LNCaP clone FGC (cell line): ENCODE measurements at regions not wholly inside any gene's neighbourhood (a gene's known extent, or its start where the extent isn't known, plus 50 kb on each side); places are given as distances from the start of the nearest gene placed in this dataset.

ENCODE experiments used
- DNase-seq: peaks from one replicate; pipeline ENCODE4 v3.0.0-alpha.2; 2011; ENCODE audit warnings: low read depth
- H3K4me3 ChIP-seq: 2 replicates; pipeline ENCODE4 v1.5.1; 2011; ENCODE audit warnings: mild to moderate bottlenecking, low read depth, low read length, control low read depth
- TF ChIP-seq, protein P1 (sequence below): IDR thresholded peaks from 2 replicates; pipeline ENCODE4 v1.5.1; 2012; ENCODE audit warnings: mild to moderate bottlenecking; ENCODE audit not compliant: control insufficient read depth, insufficient read depth; ENCODE audit errors: extremely low read depth

DNA sequence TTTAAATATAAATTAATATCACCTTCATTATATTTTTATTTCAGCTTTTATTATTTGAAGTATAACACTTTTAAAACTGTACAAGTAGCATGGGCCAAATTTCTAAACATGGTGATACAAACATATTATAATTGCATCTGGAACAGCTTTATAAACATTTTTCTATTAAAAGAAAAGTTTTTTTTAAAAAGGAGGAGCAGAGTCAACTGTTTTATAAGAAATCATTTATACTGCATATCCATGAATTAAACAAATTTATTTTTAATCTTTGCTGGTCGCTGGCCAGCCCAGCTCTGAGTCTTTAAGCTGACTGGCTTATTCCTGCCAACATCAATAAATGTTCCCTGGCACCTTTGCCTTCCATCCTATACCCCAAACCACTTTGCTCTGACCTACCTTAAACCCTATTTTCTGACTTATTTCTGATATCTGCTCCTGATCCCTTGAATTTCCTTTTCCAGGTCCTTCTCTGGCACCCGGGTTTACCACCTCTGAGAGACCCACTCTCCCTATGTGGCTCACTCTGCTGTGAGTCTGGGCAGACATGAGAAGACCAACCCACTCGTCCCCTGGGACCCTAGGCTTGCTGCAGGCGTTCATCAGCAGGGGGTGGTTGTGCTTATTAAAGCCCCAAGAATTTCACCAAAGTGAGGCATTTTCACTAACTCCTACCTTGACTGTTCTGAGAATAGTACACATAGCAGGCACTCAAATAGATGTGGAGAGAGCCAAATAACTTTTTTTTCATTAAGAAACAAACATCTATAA, 220.3 kb downstream of the KLF12 start:
- no peak for DNase-seq
- TF ChIP-seq, protein P1, sequence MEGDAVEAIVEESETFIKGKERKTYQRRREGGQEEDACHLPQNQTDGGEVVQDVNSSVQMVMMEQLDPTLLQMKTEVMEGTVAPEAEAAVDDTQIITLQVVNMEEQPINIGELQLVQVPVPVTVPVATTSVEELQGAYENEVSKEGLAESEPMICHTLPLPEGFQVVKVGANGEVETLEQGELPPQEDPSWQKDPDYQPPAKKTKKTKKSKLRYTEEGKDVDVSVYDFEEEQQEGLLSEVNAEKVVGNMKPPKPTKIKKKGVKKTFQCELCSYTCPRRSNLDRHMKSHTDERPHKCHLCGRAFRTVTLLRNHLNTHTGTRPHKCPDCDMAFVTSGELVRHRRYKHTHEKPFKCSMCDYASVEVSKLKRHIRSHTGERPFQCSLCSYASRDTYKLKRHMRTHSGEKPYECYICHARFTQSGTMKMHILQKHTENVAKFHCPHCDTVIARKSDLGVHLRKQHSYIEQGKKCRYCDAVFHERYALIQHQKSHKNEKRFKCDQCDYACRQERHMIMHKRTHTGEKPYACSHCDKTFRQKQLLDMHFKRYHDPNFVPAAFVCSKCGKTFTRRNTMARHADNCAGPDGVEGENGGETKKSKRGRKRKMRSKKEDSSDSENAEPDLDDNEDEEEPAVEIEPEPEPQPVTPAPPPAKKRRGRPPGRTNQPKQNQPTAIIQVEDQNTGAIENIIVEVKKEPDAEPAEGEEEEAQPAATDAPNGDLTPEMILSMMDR: no peak
- H3K4me3 ChIP-seq: no peak overlapping the region

DNA sequence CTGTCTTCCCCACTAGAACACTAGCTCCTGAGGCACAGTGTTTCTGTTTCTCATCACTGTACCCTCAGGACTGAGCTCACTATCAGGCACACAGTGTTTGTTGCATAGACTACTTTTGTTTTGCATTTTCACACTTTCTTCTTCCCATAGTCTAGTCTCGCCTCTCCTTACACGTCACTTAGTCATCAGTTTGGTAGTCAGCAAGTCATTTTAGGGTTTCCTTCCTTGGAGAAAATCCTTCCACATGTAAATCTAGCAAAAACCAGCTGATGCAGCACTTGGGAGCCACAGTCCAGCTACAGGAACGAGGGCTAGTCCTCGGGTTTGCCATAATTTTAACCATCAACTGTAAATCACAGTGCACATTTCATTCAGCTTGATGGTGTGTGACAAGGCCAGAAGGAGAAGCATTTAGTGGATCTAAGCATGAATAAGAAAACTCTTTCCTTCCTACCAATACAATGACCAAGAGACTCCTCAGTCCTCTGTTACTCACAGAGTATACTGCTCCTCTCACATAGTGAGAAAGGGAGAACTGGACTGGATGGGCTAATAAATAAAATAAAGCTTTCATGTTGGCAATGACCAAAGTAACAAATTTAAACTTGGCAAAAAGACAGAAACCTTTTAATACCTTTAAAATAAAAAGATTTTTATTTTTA, 221.0 kb downstream of the KLF12 start:
- no peak for DNase-seq
- TF ChIP-seq, protein P1: no peak
- H3K4me3 ChIP-seq: no peak overlapping the region

DNA sequence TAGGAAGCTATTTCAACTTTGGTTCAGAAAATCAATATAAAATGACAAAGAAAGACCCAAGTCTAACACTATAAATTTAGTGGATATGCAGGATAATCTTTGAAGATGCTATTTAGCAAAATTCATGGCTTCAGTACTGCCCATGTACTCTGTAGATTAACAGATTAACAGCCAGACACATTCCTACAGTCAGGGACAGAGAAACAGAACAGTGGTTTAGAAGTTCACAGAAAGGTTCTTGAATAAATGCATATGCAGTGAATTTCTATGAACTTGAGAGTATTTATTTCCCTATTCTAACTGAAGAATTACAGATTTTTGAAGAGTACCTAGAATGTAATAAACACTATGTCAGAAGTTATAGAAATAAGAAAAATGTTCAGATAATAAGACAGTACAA, 222.8 kb downstream of the KLF12 start:
- no peak for DNase-seq
- no peak overlapping the region for H3K4me3 ChIP-seq
- TF ChIP-seq, protein P1: no peak

DNA sequence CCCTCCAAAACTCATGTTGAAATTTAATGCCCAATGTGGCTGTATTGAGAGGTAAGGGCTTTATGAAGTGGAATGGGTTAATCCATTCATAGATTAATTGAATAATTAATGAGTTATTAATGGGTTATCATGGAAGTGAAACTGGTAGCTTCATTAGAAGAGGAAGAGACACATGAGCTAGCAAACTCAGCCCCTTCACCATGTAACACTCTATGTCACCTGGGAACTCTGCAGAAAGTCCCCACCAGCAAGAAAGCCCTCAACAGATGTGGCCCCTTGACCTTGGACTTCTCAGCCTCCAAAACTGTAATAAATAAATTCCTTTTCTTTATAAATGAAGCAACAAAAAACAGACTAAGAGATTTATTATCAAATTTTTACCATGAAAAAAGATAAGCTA, 223.5 kb downstream of the KLF12 start:
- H3K4me3 ChIP-seq: no peak overlapping the region
- no peak for DNase-seq
- TF ChIP-seq, protein P1: no peak

DNA sequence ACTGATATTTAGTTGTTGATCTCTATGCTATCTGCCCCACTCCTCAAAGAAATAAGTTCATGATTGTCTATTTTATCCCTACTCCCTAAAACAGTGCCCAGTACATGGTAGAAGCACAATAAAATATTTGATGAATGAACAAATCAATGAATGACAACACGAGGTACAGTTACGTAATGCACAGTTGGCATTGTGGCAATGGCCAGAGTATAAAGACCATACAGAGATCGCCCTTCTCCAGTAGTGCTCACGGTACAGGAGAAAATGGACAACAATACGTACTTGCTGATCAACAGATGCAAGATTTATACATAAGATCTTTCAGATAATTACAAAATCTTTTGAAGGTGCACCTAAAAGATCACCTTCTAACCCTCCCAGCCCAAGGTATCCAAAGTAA, 225.4 kb downstream of the KLF12 start:
- DNase-seq: no peak
- H3K4me3 ChIP-seq: no peak overlapping the region
- TF ChIP-seq, protein P1: no peak

DNA sequence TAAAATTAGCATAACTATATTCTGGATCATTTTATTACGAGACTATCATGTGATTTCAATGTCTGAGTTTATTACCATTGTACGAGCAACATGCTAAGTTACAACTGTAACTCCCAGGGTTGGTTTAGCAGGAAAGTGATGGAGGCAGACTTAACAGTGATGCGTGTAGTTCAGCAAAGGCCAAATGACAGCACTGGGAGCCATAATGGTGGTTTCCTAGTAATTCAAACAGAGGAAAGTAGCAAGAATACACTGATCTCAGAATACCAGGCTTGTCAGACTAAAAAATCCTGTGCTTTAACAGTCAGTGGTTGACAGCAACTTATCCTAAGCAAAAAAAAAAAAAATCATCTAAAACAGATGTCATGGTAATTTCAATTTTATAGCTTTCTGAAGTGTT, 229.6 kb downstream of the KLF12 start:
- TF ChIP-seq, protein P1: no peak
- no peak for DNase-seq
- no peak overlapping the region for H3K4me3 ChIP-seq
